Spleen (tissue), 11 donors: ENCODE measurements at regions not wholly inside any gene's neighbourhood (a gene's known extent, or its start where the extent isn't known, plus 50 kb on each side); places are given as distances from the start of the nearest gene placed in this dataset.

Experiments
- DNase-seq: peaks from one replicate; pipeline ENCODE4 v3.0.0-alpha.2; 2020
- H3K27ac ChIP-seq, 8 donors: fragments of 200-600 bp; sonication (generic) in 7 of 8; 1 replicate in 4 of 8; 2 replicates in 4 of 8; pipeline versions ENCODE4 v1.5.0 to v1.8.0; 2016 to 2021; ENCODE audit warnings: inconsistent platforms in 4 of 8, mild to moderate bottlenecking in 4 of 8, moderate library complexity in 1 of 8
- H3K27me3 ChIP-seq, 7 donors: fragments of 200-600 bp; sonication (generic) in 6 of 7; replicated peaks in 1 of 7; 1 replicate in 4 of 7; 2 replicates in 3 of 7; pipeline versions ENCODE4 v1.5.0 to v1.8.0; 2016 to 2021; ENCODE audit warnings: inconsistent platforms in 3 of 7, mild to moderate bottlenecking in 1 of 7
- H3K36me3 ChIP-seq, 6 donors: fragments of 200-600 bp; sonication (generic) in 5 of 6; 1 replicate in 4 of 6; 2 replicates in 2 of 6; pipeline versions ENCODE4 v1.5.0 to v1.8.0; 2016 to 2021; ENCODE audit warnings: inconsistent platforms in 2 of 6
- H3K4me1 ChIP-seq, 6 donors: fragments of 200-600 bp; sonication (generic) in 5 of 6; 1 replicate in 3 of 6; 2 replicates in 3 of 6; pipeline versions ENCODE4 v1.5.0 to v1.8.0; 2016 to 2021; ENCODE audit warnings: inconsistent platforms in 3 of 6
- H3K4me3 ChIP-seq, 8 donors: fragments of 200-600 bp; sonication (generic) in 7 of 8; 1 replicate in 4 of 8; 2 replicates in 4 of 8; pipeline versions ENCODE4 v1.5.0 to v1.8.0; 2016 to 2021; ENCODE audit warnings: inconsistent platforms in 4 of 8, mild to moderate bottlenecking in 4 of 8, moderate library complexity in 2 of 8
- H3K9me3 ChIP-seq, 8 donors: fragments of 200-600 bp; sonication (generic) in 7 of 8; 1 replicate in 4 of 8; 2 replicates in 4 of 8; pipeline versions ENCODE4 v1.5.0 to v1.8.0; 2016 to 2021; ENCODE audit warnings: inconsistent platforms in 4 of 8
- POLR2A ChIP-seq, 3 donors: fragments of 450-650 bp; IDR thresholded peaks; one replicate each; pipeline ENCODE4 v1.5.1; 2017; ENCODE audit warnings: antibody characterized with exemption in 3 of 3, mild to moderate bottlenecking in 1 of 3
- POLR2AphosphoS5 ChIP-seq, 3 donors: sonication (generic); formaldehyde crosslinking; IDR thresholded peaks; one replicate each; pipeline ENCODE4 v1.5.1; 2017; ENCODE audit warnings: antibody characterized with exemption in 3 of 3
- WGBS, 5 donors: extraction: QIAGEN DNeasy Blood & Tissue Kit in 3 of 5; methylation state at CpG; one replicate each; pipeline versions ENCODE4 v1.1.5 to v1.1.7; 2013 to 2018; 5-methylcytosine and 5-hydroxymethylcytosine counted together
- intact Hi-C: fragments of 100-400 bp; cut with DNase I; formaldehyde crosslinking; loops from one replicate; pipeline ENCODE4 v1.15.0; 2023; ENCODE audit warnings: low total_unique reads
- TF ChIP-seq, protein P1 (sequence below), 11 experiments: fragments of 200-600 bp in 7 of 11; fragments of 450-650 bp in 4 of 11; sonication (generic) in 4 of 11; IDR thresholded peaks in 8 of 11; conservative IDR thresholded peaks in 3 of 11; 1 replicate in 7 of 11; 2 replicates in 4 of 11; pipeline versions ENCODE4 v1.4.0 to v1.8.0; 2016 to 2021; ENCODE audit warnings: antibody characterized with exemption in 11 of 11, inconsistent platforms in 4 of 11, mild to moderate bottlenecking in 1 of 11
- donor health status: healthy with polysubstance abuse.
- donor health status: DM: no; HTN: no; CAD: no; lungs with moderate emphysema.
- donor health status: DM: no; HTN: no; CAD: no.
- donor health status: Bipolar disorder and iron deficiency.
- donor health status: healthy.
- donor health status: DM: no; HTN: no; CAD: no.
- donor health status: DM: yes; HTN: yes; CAD: no.

GRCh38 chr6:113104951-113105350 lies 752.2 kb upstream of the MARCKS start:
- Histone ChIP-seq H3K27me3 (no peaks in the 10 kb centered on the region), H3K36me3 (no peaks in the 10 kb centered on the region), H3K4me3 (no peak overlapping the region), H3K27ac (no peak overlapping the region), H3K4me1 (peaks cover 0 to 5% (median 0%) of the 10 kb centered on the region in 6 donors), H3K9me3 (peaks cover 0 to 7% (median 2%) of the 10 kb centered on the region in 8 donors)
- WGBS, 5 donors = 67 to 91% (median 75%) methylated on average over 3 of the region's 3 CpGs
- TF ChIP-seq POLR2A (IDR thresholded peaks at IDR 0.05) (no peak), POLR2AphosphoS5 (IDR thresholded peaks at IDR 0.05) (no peak)
- TF ChIP-seq, protein P1, sequence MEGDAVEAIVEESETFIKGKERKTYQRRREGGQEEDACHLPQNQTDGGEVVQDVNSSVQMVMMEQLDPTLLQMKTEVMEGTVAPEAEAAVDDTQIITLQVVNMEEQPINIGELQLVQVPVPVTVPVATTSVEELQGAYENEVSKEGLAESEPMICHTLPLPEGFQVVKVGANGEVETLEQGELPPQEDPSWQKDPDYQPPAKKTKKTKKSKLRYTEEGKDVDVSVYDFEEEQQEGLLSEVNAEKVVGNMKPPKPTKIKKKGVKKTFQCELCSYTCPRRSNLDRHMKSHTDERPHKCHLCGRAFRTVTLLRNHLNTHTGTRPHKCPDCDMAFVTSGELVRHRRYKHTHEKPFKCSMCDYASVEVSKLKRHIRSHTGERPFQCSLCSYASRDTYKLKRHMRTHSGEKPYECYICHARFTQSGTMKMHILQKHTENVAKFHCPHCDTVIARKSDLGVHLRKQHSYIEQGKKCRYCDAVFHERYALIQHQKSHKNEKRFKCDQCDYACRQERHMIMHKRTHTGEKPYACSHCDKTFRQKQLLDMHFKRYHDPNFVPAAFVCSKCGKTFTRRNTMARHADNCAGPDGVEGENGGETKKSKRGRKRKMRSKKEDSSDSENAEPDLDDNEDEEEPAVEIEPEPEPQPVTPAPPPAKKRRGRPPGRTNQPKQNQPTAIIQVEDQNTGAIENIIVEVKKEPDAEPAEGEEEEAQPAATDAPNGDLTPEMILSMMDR (IDR thresholded peaks at IDR 0.05 in 8 of 11, conservative IDR thresholded peaks at IDR 0.05 in 3 of 11) = no peak
- intact Hi-C loops = no loop called here
- no peak for DNase-seq

GRCh38 chr6:113110211-113110610 lies 746.9 kb upstream of the MARCKS start:
- no peak overlapping the region for H3K27ac ChIP-seq
- H3K4me3 ChIP-seq = no peak overlapping the region
- no peaks in the 10 kb centered on the region for H3K36me3 ChIP-seq
- intact Hi-C loops = no loop called here
- no peaks in the 10 kb centered on the region for H3K27me3 ChIP-seq
- TF ChIP-seq POLR2AphosphoS5 (IDR thresholded peaks at IDR 0.05) (no peak), POLR2A (IDR thresholded peaks at IDR 0.05) (no peak)
- TF ChIP-seq, protein P1 (IDR thresholded peaks at IDR 0.05 in 8 of 11, conservative IDR thresholded peaks at IDR 0.05 in 3 of 11) = no peak
- peaks cover 0 to 7% (median 2%) of the 10 kb centered on the region in 8 donors for H3K9me3 ChIP-seq
- WGBS, 5 donors = 84 to 93% (median 86%) methylated on average over 1 of the region's 1 CpG
- H3K4me1 ChIP-seq = no peaks in the 10 kb centered on the region
- no peak for DNase-seq

DNA sequence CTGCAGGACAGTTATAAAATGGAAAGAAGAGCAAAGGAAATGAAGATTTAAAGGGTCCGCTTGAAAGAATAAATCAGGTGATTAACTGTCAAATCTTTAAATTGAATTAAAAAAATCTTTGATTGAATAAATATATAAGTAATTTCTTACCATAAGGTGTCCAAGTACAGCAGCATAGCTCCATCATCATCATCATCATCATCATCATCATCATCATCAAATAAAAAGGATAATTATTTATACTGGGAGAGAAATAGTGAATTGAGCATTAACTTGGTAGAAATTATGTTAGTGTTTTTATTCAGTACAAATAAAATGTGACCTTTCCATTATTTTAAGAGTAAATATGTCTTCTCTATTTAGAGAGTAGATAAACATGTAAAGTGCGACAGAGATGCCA lies 745.6 kb upstream of the MARCKS start:
- Histone ChIP-seq H3K4me3 (no peak overlapping the region), H3K9me3 (peaks cover 0 to 7% (median 2%) of the 10 kb centered on the region in 8 donors), H3K4me1 (no peaks in the 10 kb centered on the region), H3K27ac (no peak overlapping the region), H3K36me3 (no peaks in the 10 kb centered on the region), H3K27me3 (no peaks in the 10 kb centered on the region)
- no peak for DNase-seq
- intact Hi-C loops = no loop called here
- WGBS, 5 donors = 92 to 100% (median 94%) methylated on average over 2 of the region's 2 CpGs
- TF ChIP-seq, protein P1 (IDR thresholded peaks at IDR 0.05 in 8 of 11, conservative IDR thresholded peaks at IDR 0.05 in 3 of 11) = no peak
- TF ChIP-seq POLR2AphosphoS5 (IDR thresholded peaks at IDR 0.05) = no peak
- no peak for TF ChIP-seq POLR2A (IDR thresholded peaks at IDR 0.05)

DNA sequence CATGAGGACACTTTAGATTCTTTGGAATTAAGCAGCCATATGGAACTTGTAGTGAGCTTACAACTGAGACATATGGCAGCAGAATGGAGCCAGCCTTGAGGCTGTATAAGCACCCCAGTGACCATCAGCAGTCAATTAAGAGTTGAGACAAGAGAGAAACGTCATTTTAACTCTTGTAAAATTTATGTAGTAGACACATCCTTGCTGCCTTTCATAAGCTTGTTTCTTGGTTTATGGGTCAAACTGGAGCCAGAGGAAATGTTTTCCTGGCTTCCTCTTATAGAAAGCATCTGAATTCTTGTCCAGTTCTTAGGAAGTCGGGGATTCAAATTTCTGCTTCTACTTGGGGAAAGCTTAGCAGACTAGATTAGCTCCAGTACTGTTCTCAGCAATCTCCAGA lies 745.1 kb upstream of the MARCKS start:
- H3K27me3 ChIP-seq = no peaks in the 10 kb centered on the region
- TF ChIP-seq POLR2A (IDR thresholded peaks at IDR 0.05) (no peak), POLR2AphosphoS5 (IDR thresholded peaks at IDR 0.05) (no peak)
- TF ChIP-seq, protein P1 (IDR thresholded peaks at IDR 0.05 in 8 of 11, conservative IDR thresholded peaks at IDR 0.05 in 3 of 11) = no peak
- H3K4me3 ChIP-seq = no peak overlapping the region
- 36 to 45% (median 37%) methylated on average over 2 of the region's 2 CpGs for WGBS, 5 donors
- H3K9me3 ChIP-seq = peaks cover 0 to 7% (median 2%) of the 10 kb centered on the region in 8 donors
- DNase-seq = no peak
- H3K4me1 ChIP-seq = no peaks in the 10 kb centered on the region
- intact Hi-C loops = no loop called here
- no peak overlapping the region for H3K27ac ChIP-seq
- H3K36me3 ChIP-seq = no peaks in the 10 kb centered on the region
